Left ventricle myocardium inferior (tissue), 1 donor: ENCODE measurements at regions not wholly inside any gene's neighbourhood (a gene's known extent, or its start where the extent isn't known, plus 50 kb on each side); places are given as distances from the start of the nearest gene placed in this dataset.
A peak's percentile ranks its signal among the peaks of the same experiment; 100 is the strongest.

ENCODE experiments used
- DNase-seq: peaks from one replicate; pipeline ENCODE4 v3.0.0-alpha.2; 2020
- H3K27ac ChIP-seq: fragments of 200-600 bp; replicated peaks from 2 replicates; pipeline ENCODE4 v1.8.0; 2021
- H3K27me3 ChIP-seq: fragments of 200-600 bp; 2 replicates; pipeline ENCODE4 v1.8.0; 2021; ENCODE audit warnings: low read depth
- H3K36me3 ChIP-seq: fragments of 200-600 bp; 2 replicates; pipeline ENCODE4 v1.8.0; 2021
- H3K4me1 ChIP-seq: fragments of 200-600 bp; 2 replicates; pipeline ENCODE4 v1.8.0; 2021
- H3K4me3 ChIP-seq: fragments of 200-600 bp; 2 replicates; pipeline ENCODE4 v1.8.0; 2021; ENCODE audit warnings: mild to moderate bottlenecking, moderate library complexity
- H3K9me3 ChIP-seq: fragments of 200-600 bp; replicated peaks from 2 replicates; pipeline ENCODE4 v1.8.0; 2021
- intact Hi-C: fragments of 100-400 bp; cut with micrococcal nuclease; formaldehyde crosslinking; loops from one replicate; pipeline ENCODE4 v1.11.0; 2022
- TF ChIP-seq, protein P1 (sequence below): fragments of 200-600 bp; IDR thresholded peaks from 2 replicates; pipeline ENCODE4 v1.8.0; 2021; ENCODE audit warnings: antibody characterized with exemption, mild to moderate bottlenecking, borderline replicate concordance
- donor health status: DM: no; HTN: yes; CAD: no; lungs with severe emphysema.

DNA sequence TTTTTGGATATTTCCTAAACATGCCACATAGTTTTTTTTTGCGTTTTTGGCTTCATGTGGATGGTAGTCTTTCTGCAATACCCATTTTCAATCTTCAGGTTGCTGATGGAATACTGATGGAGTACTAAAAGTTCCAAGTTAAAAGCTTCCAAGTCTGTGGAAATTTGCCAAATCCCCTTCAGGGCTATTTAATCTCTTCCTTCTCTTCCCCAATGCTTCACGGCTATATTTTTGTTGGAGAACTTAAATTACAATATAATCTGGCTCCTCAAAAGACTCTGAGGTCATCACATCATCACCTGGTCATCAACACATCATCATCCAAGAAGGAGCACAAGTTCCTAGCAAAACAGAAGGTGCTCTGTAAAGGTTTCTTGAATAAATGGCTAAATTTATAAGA lies 881.0 kb upstream of the TENM4 start:
- intact Hi-C loops = no loop called here
- Histone ChIP-seq H3K36me3 (no peaks in the 10 kb centered on the region), H3K27me3 (no peaks in the 10 kb centered on the region), H3K4me1 (no peaks in the 10 kb centered on the region), H3K9me3 (no peaks in the 10 kb centered on the region), H3K27ac (no peak overlapping the region), H3K4me3 (no peak overlapping the region)
- TF ChIP-seq, protein P1, sequence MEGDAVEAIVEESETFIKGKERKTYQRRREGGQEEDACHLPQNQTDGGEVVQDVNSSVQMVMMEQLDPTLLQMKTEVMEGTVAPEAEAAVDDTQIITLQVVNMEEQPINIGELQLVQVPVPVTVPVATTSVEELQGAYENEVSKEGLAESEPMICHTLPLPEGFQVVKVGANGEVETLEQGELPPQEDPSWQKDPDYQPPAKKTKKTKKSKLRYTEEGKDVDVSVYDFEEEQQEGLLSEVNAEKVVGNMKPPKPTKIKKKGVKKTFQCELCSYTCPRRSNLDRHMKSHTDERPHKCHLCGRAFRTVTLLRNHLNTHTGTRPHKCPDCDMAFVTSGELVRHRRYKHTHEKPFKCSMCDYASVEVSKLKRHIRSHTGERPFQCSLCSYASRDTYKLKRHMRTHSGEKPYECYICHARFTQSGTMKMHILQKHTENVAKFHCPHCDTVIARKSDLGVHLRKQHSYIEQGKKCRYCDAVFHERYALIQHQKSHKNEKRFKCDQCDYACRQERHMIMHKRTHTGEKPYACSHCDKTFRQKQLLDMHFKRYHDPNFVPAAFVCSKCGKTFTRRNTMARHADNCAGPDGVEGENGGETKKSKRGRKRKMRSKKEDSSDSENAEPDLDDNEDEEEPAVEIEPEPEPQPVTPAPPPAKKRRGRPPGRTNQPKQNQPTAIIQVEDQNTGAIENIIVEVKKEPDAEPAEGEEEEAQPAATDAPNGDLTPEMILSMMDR = no peak
- DNase-seq = no peak

DNA sequence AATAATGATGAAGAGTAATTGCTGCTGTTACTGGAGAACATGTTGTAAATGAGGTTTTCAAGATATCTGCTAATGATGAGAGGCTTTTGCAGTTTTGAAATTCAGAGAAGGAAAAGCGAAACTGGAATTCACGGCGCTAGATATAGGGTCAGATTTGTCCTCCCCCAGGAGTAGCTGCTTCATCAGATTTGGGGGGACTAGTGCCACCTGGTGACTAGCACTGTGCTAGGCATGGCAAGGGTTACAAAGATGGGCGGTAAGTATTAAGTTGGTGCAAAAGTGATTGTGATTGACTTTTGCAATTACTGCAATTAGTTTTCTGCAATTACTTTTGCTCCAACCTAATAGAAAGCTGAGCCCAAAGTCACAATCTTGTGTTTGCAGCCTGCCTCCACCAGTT lies 879.9 kb upstream of the TENM4 start:
- Histone ChIP-seq H3K4me1 (no peaks in the 10 kb centered on the region), H3K9me3 (no peaks in the 10 kb centered on the region), H3K36me3 (no peaks in the 10 kb centered on the region), H3K27me3 (no peaks in the 10 kb centered on the region), H3K27ac (no peak overlapping the region), H3K4me3 (no peak overlapping the region)
- TF ChIP-seq, protein P1 = peak; percentile 21
- no peak for DNase-seq
- intact Hi-C loops = no loop called here

DNA sequence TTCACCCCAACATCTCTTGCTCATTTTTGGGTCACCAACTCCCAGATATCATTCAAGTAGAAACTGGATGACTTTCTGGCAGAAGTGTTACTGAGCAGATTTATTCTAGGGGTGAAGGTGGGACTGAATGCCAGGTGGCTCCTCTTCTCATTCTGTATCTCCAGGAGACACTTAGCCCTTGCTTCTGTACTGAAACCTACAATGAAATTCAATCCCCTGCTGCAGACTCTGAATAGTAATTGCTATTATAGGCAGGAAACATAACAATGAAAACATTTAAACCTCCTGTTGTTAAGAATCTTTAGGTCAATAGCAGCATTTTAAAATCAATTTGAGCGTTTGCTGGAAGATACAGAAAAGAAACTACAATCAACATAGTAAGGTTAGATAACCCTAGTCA lies 879.4 kb upstream of the TENM4 start:
- H3K27me3 ChIP-seq = no peaks in the 10 kb centered on the region
- TF ChIP-seq, protein P1 = no peak
- H3K27ac ChIP-seq = no peak overlapping the region
- H3K9me3 ChIP-seq = no peaks in the 10 kb centered on the region
- H3K4me3 ChIP-seq = no peak overlapping the region
- H3K36me3 ChIP-seq = no peaks in the 10 kb centered on the region
- intact Hi-C loops = no loop called here
- H3K4me1 ChIP-seq = no peaks in the 10 kb centered on the region
- DNase-seq = no peak

DNA sequence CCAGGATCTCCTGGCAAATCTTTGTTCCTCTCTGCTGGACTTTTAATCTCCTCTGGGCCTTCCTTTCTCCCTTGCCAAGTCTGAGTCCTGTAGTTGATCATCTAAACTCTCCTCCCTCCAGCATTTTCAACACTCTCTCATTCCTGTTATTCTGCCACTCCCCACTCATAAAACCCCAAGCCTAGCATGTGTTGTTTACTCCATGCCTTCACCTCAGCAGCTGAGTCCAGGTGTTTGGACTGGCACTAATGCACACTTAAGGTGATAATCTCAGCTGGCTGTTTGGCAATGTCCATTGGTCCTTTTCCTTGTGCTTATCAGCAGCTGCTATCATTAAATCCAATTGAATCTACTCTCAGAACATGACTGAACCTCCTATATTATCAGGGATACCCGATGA lies 876.8 kb upstream of the TENM4 start:
- TF ChIP-seq, protein P1 = no peak

DNA sequence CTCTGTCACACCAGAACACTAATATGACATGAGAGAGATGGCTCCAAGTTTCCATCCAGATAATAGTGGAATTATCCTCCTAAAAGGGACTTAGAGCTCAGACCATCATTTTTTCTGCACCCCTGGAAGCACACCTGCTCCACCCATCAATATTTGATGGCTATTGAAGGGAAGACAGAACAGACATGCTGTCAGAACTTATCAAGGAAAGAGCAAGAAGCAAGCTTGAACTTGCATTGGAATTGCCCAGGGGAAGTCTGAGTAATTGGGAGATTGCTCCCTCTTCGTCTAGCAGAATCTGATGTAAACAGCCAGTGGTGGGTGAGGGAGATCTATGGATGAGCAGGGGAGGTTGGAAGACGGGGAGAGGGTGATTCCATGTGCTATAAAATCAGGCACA lies 874.4 kb upstream of the TENM4 start:
- no peaks in the 10 kb centered on the region for H3K4me1 ChIP-seq
- no peak overlapping the region for H3K4me3 ChIP-seq
- H3K36me3 ChIP-seq = no peaks in the 10 kb centered on the region
- TF ChIP-seq, protein P1 = no peak
- no peak overlapping the region for H3K27ac ChIP-seq
- H3K9me3 ChIP-seq = no peaks in the 10 kb centered on the region
- intact Hi-C loops = no loop called here
- H3K27me3 ChIP-seq = no peaks in the 10 kb centered on the region
- DNase-seq = no peak

More for the DNA sequence above, 876.8 kb upstream of the TENM4 start:
- H3K36me3 ChIP-seq = no peaks in the 10 kb centered on the region
- no peak overlapping the region for H3K27ac ChIP-seq
- intact Hi-C loops = no loop called here
- no peaks in the 10 kb centered on the region for H3K4me1 ChIP-seq
- no peak for DNase-seq
- H3K27me3 ChIP-seq = no peaks in the 10 kb centered on the region
- H3K4me3 ChIP-seq = no peak overlapping the region
- H3K9me3 ChIP-seq = no peaks in the 10 kb centered on the region

DNA sequence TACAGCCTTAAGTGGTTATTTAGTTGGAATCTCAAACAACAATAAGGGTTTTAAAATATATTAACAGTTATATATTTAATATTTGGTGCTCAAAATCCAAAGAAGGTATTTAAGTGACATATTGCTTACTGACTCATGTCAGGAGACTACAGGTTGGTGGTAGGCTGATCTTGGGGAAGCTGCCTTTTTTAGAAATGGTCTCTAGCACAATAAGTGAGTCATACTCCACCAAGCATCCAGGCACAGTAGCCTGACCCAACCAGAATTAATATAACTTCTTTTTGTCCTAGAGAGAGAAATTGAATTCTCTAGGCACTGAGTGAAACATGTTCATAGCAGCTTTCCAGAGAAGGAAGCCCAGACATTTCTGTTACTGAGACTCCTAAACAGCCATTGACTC lies 868.5 kb upstream of the TENM4 start:
- intact Hi-C loops = no loop called here
- TF ChIP-seq, protein P1 = no peak
- H3K4me3 ChIP-seq = no peak overlapping the region
- H3K9me3 ChIP-seq = no peaks in the 10 kb centered on the region
- no peaks in the 10 kb centered on the region for H3K27me3 ChIP-seq
- H3K27ac ChIP-seq = no peak overlapping the region
- no peak for DNase-seq
- H3K36me3 ChIP-seq = no peaks in the 10 kb centered on the region
- H3K4me1 ChIP-seq = no peaks in the 10 kb centered on the region
